Vagina (tissue), 2 donors: ENCODE measurements at regions not wholly inside any gene's neighbourhood (a gene's known extent, or its start where the extent isn't known, plus 50 kb on each side); places are given as distances from the start of the nearest gene placed in this dataset.

Experiments
- POLR2A ChIP-seq, 2 donors: fragments of 450-650 bp; IDR thresholded peaks; one replicate each; pipeline ENCODE4 v1.6.1; 2017; ENCODE audit warnings: antibody characterized with exemption in 2 of 2, mild to moderate bottlenecking in 2 of 2, moderate library complexity in 2 of 2
- TF ChIP-seq, protein P1 (sequence below), 3 experiments: fragments of 450-650 bp in 2 of 3; fragments of 200-600 bp in 1 of 3; sonication (generic) in 1 of 3; IDR thresholded peaks; one replicate each; pipeline ENCODE4 v1.5.1; 2017 to 2019; ENCODE audit warnings: antibody characterized with exemption in 3 of 3, mild to moderate bottlenecking in 2 of 3, moderate library complexity in 2 of 3

DNA sequence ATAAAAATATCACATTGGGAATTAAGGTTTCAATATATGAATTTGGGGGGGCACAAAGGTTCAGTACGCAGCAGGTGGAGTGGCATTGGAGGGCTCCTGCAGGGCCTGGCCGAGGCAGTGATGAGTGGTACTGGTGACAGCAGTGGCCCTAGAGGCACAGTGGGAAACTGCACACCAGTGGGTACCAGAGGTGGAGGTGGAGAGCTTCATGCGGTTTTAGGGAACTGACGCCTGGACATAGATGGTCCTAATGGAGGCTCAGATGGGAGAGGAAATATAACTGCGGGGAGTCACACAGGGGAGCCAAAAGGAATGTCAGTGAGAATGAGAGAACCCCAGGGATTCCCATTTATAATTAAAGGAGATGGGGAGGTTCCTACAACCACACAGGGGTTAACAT lies 156.2 kb downstream of the COG6 start:
- no peak for TF ChIP-seq POLR2A (IDR thresholded peaks at IDR 0.05)
- TF ChIP-seq, protein P1, sequence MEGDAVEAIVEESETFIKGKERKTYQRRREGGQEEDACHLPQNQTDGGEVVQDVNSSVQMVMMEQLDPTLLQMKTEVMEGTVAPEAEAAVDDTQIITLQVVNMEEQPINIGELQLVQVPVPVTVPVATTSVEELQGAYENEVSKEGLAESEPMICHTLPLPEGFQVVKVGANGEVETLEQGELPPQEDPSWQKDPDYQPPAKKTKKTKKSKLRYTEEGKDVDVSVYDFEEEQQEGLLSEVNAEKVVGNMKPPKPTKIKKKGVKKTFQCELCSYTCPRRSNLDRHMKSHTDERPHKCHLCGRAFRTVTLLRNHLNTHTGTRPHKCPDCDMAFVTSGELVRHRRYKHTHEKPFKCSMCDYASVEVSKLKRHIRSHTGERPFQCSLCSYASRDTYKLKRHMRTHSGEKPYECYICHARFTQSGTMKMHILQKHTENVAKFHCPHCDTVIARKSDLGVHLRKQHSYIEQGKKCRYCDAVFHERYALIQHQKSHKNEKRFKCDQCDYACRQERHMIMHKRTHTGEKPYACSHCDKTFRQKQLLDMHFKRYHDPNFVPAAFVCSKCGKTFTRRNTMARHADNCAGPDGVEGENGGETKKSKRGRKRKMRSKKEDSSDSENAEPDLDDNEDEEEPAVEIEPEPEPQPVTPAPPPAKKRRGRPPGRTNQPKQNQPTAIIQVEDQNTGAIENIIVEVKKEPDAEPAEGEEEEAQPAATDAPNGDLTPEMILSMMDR (IDR thresholded peaks at IDR 0.05) = no peak
